ENCODE measurements at regions not wholly inside any gene's neighbourhood (a gene's known extent, or its start where the extent isn't known, plus 50 kb on each side); places are given as distances from the start of the nearest gene placed in this dataset.

GRCh38 chr4:11337287-11337686 lies 91.4 kb downstream of the HS3ST1 start:
- peaks cover 4% of the 10 kb centered on the region for H3K27me3 Mint-ChIP-seq (ENCODE audit: low read depth)
- ATAC-seq (no peak), DNase-seq (ENCODE audit: low spot score) (no peak)
- TF ChIP-seq NFATC4 (CRISPR knock-in tag; IDR thresholded peaks at IDR 0.05), result no peak
- TF ChIP-seq KAT7 (CRISPR knock-in tag; IDR thresholded peaks at IDR 0.05; ENCODE audit: borderline replicate concordance), result no peak
- TF ChIP-seq ZMAT4 (CRISPR knock-in tag; IDR thresholded peaks at IDR 0.05), result no peak
- TF ChIP-seq MAX (CRISPR knock-in tag; IDR thresholded peaks at IDR 0.05), result no peak
- TF ChIP-seq ZNF219 (CRISPR knock-in tag; IDR thresholded peaks at IDR 0.05; ENCODE audit: borderline replicate concordance), result no peak
- TF ChIP-seq NR2C2 (CRISPR knock-in tag; IDR thresholded peaks at IDR 0.05), result no peak
- no peak for TF ChIP-seq NR1H2 (CRISPR knock-in tag; IDR thresholded peaks at IDR 0.05)
- peaks cover 90% of the 10 kb centered on the region for H3K9me3 Mint-ChIP-seq
- ChIA-PET POLR2A (no interaction called here), CTCF (no interaction called here)
- peaks cover 87% of the 10 kb centered on the region for H3K36me3 Mint-ChIP-seq
- no peak overlapping the region for H3K27ac Mint-ChIP-seq
- no peaks in the 10 kb centered on the region for H3K4me1 Mint-ChIP-seq
- H3K4me3 Mint-ChIP-seq, result no peak overlapping the region

GRCh38 chr4:11336435-11336834 lies 92.3 kb downstream of the HS3ST1 start:
- Mint-ChIP-seq H3K4me1 (no peaks in the 10 kb centered on the region), H3K36me3 (peaks cover 84% of the 10 kb centered on the region), H3K27me3 (ENCODE audit: low read depth) (peaks cover 4% of the 10 kb centered on the region), H3K9me3 (peaks cover 88% of the 10 kb centered on the region), H3K4me3 (no peak overlapping the region), H3K27ac (no peak overlapping the region)
- DNase-seq (ENCODE audit: low spot score) (no peak), ATAC-seq (no peak)
- ChIA-PET CTCF (no interaction called here), POLR2A (no interaction called here)
- TF ChIP-seq KAT7 (CRISPR knock-in tag; IDR thresholded peaks at IDR 0.05; ENCODE audit: borderline replicate concordance), result no peak
- no peak for TF ChIP-seq CREB1 (CRISPR knock-in tag; IDR thresholded peaks at IDR 0.05)
- TF ChIP-seq TEAD1 (CRISPR knock-in tag; IDR thresholded peaks at IDR 0.05), result no peak
- TF ChIP-seq ZSCAN18 (CRISPR knock-in tag; IDR thresholded peaks at IDR 0.05), result no peak
- TF ChIP-seq ZNF671 (CRISPR knock-in tag; IDR thresholded peaks at IDR 0.05), result no peak
- no peak for TF ChIP-seq ELF4 (CRISPR knock-in tag; IDR thresholded peaks at IDR 0.05; ENCODE audit: low read depth)
- no peak for TF ChIP-seq MAX (CRISPR knock-in tag; IDR thresholded peaks at IDR 0.05)
- TF ChIP-seq FOXJ3 (CRISPR knock-in tag; IDR thresholded peaks at IDR 0.05; ENCODE audit: borderline replicate concordance), result no peak
- no peak for TF ChIP-seq AR (CRISPR knock-in tag; IDR thresholded peaks at IDR 0.05)
- TF ChIP-seq ZNF281 (CRISPR knock-in tag; IDR thresholded peaks at IDR 0.05), result no peak
- TF ChIP-seq FOXP1 (CRISPR knock-in tag; IDR thresholded peaks at IDR 0.05; ENCODE audit: borderline replicate concordance), result no peak
- no peak for TF ChIP-seq RELA (CRISPR knock-in tag; IDR thresholded peaks at IDR 0.05; ENCODE audit: borderline replicate concordance)
- no peak for TF ChIP-seq NR2C2 (CRISPR knock-in tag; IDR thresholded peaks at IDR 0.05)
- no peak for TF ChIP-seq NFE2L1 (CRISPR knock-in tag; IDR thresholded peaks at IDR 0.05)
